Dendritic cell treated with granulocyte-macrophage colony-stimulating factor and Interleukin-4, amounts not matched to agents 40 ng/mL and 50 ng/mL, for 4 days (primary cell): ENCODE measurements at regions not wholly inside any gene's neighbourhood (a gene's known extent, or its start where the extent isn't known, plus 50 kb on each side); places are given as distances from the start of the nearest gene placed in this dataset.

Experiments
- H3K27ac Mint-ChIP-seq: one replicate; pipeline ENCODE4 v1.8.0; 2022; ENCODE audit warnings: mild to moderate bottlenecking, mixed read lengths
- H3K27me3 Mint-ChIP-seq: one replicate; pipeline ENCODE4 v1.8.0; 2022; ENCODE audit warnings: mild to moderate bottlenecking, mixed read lengths
- H3K36me3 Mint-ChIP-seq: one replicate; pipeline ENCODE4 v1.8.0; 2022; ENCODE audit warnings: low read depth, mixed read lengths
- H3K4me1 Mint-ChIP-seq: one replicate; pipeline ENCODE4 v1.8.0; 2022; ENCODE audit warnings: low read depth, mixed read lengths
- H3K4me3 Mint-ChIP-seq: one replicate; pipeline ENCODE4 v1.8.0; 2022; ENCODE audit warnings: mild to moderate bottlenecking, moderate library complexity, mixed read lengths
- H3K9me3 Mint-ChIP-seq: one replicate; pipeline ENCODE4 v1.8.0; 2022; ENCODE audit warnings: mixed read lengths
- intact Hi-C: fragments of 100-400 bp; cut with micrococcal nuclease; formaldehyde crosslinking; loops from one replicate; pipeline ENCODE4 v1.15.0; 2022

DNA sequence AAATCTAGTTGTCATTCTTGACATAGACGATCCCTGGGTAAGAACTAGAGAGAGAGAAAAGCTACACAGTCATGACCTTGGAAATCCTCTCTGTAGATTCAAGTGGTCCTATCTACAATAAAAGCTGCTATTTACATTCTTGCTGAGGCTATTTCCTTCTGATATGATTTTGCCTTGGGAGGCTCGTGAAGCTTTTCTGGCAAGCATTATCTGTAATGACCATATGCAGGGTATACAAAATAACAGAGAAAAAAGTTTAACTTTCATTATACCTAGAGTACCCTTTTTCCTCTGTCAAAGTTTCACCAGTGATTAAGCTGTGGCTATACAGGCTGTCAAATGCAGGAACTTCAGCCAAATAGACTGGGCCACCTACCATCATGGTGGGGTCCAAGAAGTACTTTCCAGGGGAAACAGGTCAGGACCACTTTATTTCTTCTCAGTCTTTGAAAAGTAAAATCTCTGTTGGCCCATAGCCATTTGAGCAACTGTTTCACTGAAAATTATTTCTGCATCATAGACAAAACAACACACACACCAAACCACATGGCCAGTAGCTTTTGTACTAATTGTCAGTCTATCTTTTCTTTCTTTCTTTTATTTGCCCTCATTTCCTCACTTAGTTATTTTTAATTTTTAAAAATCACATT is 677.0 kb upstream of the ID4 start:
- Mint-ChIP-seq H3K4me1 (no peaks in the 10 kb centered on the region), H3K4me3 (no peak overlapping the region), H3K27me3 (no peaks in the 10 kb centered on the region), H3K9me3 (peaks cover 9% of the 10 kb centered on the region), H3K27ac (no peak overlapping the region), H3K36me3 (no peaks in the 10 kb centered on the region)
- intact Hi-C loops = no loop called here

DNA sequence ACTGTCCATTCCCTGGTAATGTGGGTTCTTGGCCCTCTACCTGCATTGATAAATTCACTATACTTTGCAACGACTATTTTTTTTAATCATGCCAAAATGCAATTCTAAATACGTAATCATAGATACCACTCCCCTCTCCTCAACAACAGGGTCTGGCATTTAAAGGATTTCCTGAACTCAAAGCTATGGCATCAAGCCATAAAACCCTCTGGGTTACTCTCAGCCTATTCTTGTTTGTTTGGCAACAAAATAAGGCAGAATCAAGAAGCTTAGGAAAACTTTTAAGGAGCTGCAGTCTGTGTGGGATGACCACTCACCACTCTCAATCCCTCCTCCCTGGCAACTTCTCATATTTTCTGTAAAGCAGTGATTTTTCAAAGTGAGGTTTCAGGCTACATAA is 669.9 kb upstream of the ID4 start:
- H3K9me3 Mint-ChIP-seq = peaks cover 17% of the 10 kb centered on the region

DNA sequence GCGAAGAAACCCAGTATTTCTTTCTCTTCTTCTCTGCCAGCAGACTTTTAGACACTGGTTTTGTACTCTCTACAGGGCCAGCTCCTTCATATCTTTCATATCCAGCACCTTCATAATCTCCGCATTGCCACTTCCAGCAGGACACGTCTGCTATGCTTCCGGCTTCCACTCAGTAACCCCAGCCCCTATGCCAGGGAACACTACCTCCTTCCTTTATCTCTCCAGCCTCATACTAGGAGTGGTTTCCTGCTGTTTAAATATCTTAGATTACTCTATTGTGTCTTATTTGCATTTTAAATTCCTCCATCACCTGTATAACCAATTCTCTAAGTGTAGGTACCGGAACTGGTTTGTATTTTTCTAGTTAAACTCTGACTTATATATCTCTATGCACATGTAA is 667.8 kb upstream of the ID4 start:
- H3K27me3 Mint-ChIP-seq = no peaks in the 10 kb centered on the region
- H3K4me3 Mint-ChIP-seq = no peak overlapping the region
- no peak overlapping the region for H3K27ac Mint-ChIP-seq
- no peaks in the 10 kb centered on the region for H3K36me3 Mint-ChIP-seq
- H3K9me3 Mint-ChIP-seq = peaks cover 25% of the 10 kb centered on the region
- no peaks in the 10 kb centered on the region for H3K4me1 Mint-ChIP-seq
- intact Hi-C loops = no loop called here

More for the DNA sequence above, 669.9 kb upstream of the ID4 start:
- intact Hi-C loops = no loop called here
- Mint-ChIP-seq H3K27me3 (no peaks in the 10 kb centered on the region), H3K4me3 (no peak overlapping the region), H3K36me3 (no peaks in the 10 kb centered on the region), H3K4me1 (no peaks in the 10 kb centered on the region), H3K27ac (no peak overlapping the region)

DNA sequence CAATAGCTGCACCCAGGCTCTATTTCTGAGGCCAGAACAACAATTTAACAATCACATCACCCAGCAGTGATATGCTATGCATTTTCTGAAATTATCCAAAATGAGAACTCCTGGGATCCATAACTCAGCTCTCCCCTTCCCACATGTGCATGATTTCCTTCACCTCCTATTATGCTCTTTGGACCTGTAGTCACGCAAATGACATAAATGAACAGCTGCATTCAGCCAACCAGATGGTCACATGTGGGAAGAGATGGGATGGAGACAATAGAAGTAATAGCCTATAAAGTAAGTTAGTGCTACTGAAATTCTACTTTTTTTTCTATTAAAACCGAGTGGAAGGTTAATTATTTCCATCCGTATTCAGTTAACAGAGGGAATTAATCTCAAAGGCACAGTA is 662.1 kb upstream of the ID4 start:
- Mint-ChIP-seq H3K27me3 (no peaks in the 10 kb centered on the region), H3K36me3 (no peaks in the 10 kb centered on the region), H3K4me3 (no peak overlapping the region), H3K9me3 (peaks cover 52% of the 10 kb centered on the region), H3K27ac (no peak overlapping the region), H3K4me1 (no peaks in the 10 kb centered on the region)
- intact Hi-C loops = no loop called here

DNA sequence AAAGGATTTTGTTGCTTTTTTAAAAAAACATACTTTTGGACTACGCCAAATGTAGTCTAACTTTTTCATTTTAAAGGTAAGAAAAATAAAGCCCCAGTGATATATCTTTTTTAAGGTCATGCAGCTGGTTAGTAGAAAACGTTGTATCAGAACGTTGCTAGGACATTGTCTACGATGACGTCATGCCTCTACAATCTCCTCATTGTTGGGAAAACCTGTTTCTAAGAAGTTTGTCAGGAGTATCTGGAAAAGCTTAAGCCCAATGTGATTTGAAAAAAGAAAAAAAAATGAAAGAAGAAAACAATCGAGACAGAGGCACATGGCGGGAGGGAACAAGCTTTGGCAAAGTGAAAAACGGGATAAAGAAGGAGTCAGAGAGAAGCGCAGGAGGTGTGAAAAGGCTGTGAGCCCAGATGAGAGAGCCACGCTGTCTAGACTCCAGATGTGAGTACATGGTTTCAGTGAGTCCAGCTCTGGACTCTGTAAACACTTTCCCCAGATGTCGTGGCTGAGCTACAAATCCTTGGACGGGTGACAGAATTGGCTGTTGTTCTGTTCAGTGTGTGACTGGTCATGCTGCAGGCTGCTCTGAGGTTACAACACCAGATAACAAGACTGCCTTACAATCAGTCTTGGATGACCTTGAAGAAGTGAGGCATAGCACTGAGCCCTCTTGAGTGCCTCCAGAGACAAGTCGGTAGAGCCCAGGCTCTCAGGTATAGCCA is 656.7 kb upstream of the ID4 start:
- intact Hi-C loops = no loop called here
- Mint-ChIP-seq H3K27ac (no peak overlapping the region), H3K4me1 (no peaks in the 10 kb centered on the region), H3K27me3 (no peaks in the 10 kb centered on the region), H3K4me3 (no peak overlapping the region), H3K9me3 (peaks cover 70% of the 10 kb centered on the region), H3K36me3 (no peaks in the 10 kb centered on the region)

DNA sequence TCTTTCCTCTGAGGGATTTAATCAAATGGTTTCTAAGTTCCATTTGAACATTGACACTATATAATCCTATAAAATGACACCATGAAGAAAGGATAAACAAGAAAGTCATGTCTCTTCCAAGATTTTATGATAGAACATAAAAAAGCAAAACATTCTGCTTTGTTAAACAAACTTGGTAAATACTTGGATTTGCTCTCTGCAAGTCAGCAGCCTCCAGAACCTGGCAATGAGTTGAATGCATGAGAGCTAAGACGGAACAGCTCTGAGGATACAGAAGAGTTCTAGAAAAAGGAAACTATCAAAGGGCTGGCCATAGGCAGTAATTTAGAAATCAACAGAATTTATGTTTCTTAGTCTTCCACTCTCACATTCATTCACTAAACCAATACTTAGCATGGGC is 656.0 kb upstream of the ID4 start:
- H3K9me3 Mint-ChIP-seq = peaks cover 70% of the 10 kb centered on the region
- no peak overlapping the region for H3K27ac Mint-ChIP-seq
- H3K27me3 Mint-ChIP-seq = no peaks in the 10 kb centered on the region
- no peaks in the 10 kb centered on the region for H3K4me1 Mint-ChIP-seq
- intact Hi-C loops = no loop called here
- H3K4me3 Mint-ChIP-seq = no peak overlapping the region
- no peaks in the 10 kb centered on the region for H3K36me3 Mint-ChIP-seq

DNA sequence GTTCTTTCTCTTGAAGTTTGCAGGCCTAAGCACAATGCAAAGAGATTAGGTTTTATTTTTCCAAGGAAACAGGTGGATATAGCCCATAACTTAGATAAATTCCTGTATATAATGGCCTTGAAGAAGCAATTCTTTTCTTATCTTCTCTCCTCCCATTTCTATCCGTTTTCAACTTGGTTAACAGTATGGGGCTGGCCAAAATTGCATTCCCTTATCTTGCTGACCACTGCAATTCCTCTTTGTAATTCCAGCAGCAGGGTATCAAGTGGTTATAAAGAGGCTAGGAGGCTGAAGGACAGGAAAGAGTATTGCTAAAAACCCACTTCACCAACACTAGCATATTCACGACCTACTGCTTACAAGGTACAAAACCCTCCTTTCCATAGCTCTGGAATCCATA is 643.5 kb upstream of the ID4 start:
- peaks cover 43% of the 10 kb centered on the region for H3K9me3 Mint-ChIP-seq
- H3K4me3 Mint-ChIP-seq = no peak overlapping the region
- no peaks in the 10 kb centered on the region for H3K27me3 Mint-ChIP-seq
- no peak overlapping the region for H3K27ac Mint-ChIP-seq
- intact Hi-C loops = no loop called here
- H3K36me3 Mint-ChIP-seq = no peaks in the 10 kb centered on the region
- no peaks in the 10 kb centered on the region for H3K4me1 Mint-ChIP-seq

DNA sequence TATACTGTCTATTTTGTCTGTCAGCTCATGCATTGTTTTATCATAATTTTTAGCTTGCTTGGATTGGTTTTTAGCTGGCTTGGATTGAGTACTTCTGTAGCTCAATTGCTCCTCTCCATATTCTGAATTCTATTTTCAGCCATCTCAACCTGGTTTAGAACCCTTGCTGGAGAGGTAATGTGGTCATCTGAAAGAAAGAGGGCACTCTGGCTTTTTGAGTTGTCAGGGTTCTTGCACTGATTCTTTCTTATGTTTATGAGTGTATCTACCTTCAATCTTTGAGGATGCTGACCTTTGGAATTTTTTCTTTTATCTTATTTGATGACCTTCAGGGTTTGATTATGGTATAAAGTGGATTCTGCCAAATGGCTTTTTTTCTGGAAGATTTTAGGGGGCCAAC is 632.7 kb upstream of the ID4 start:
- H3K27ac Mint-ChIP-seq = no peak overlapping the region
- no peaks in the 10 kb centered on the region for H3K27me3 Mint-ChIP-seq
- intact Hi-C loops = no loop called here
- H3K36me3 Mint-ChIP-seq = no peaks in the 10 kb centered on the region
- no peaks in the 10 kb centered on the region for H3K4me1 Mint-ChIP-seq
- H3K4me3 Mint-ChIP-seq = no peak overlapping the region
- H3K9me3 Mint-ChIP-seq = peaks cover 32% of the 10 kb centered on the region

DNA sequence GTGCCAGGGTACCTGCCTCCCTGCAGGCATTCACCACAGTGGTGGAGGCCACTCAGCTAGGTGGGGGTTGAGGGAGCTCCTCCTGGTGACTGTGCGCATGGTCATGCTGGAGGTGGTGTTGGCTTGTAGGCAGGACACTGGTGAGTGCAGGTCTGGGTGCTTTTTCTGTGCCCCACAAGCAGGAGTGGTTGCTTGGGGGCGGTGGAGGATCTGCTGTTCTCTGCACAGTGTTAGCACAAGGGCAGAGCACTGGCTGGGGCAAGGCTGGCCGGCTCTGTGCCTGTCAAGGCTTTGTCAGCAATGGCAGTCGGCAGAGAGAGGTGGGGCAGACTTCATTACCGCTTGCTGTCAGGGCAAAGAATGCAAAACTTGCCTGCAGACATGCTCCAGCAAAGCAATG is 632.1 kb upstream of the ID4 start:
- Mint-ChIP-seq H3K36me3 (no peaks in the 10 kb centered on the region), H3K4me1 (no peaks in the 10 kb centered on the region), H3K9me3 (peaks cover 25% of the 10 kb centered on the region), H3K27me3 (no peaks in the 10 kb centered on the region), H3K4me3 (no peak overlapping the region), H3K27ac (no peak overlapping the region)
- intact Hi-C loops = no loop called here

DNA sequence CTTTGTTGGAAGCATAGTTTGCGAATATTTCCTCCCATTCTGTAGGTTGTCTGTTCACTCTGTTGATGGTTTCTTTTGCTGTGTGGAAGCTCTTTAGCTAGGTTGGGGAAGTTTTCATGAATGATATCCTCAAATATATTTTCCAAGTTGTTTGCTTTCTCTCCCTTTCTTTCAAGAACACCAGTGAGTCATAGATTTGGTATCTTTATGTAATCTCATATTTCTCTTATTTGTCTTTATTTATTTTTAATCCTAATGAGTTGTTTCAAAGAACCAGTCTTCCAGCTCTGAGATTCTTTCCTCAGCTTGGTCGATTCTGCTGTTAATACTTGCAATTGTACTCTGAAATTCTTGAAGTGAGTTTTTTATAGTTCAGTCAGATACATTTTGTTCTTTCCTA is 628.0 kb upstream of the ID4 start:
- Mint-ChIP-seq H3K27ac (no peak overlapping the region), H3K27me3 (no peaks in the 10 kb centered on the region), H3K36me3 (no peaks in the 10 kb centered on the region), H3K9me3 (peaks cover 12% of the 10 kb centered on the region), H3K4me1 (no peaks in the 10 kb centered on the region), H3K4me3 (no peak overlapping the region)
- intact Hi-C loops = no loop called here

DNA sequence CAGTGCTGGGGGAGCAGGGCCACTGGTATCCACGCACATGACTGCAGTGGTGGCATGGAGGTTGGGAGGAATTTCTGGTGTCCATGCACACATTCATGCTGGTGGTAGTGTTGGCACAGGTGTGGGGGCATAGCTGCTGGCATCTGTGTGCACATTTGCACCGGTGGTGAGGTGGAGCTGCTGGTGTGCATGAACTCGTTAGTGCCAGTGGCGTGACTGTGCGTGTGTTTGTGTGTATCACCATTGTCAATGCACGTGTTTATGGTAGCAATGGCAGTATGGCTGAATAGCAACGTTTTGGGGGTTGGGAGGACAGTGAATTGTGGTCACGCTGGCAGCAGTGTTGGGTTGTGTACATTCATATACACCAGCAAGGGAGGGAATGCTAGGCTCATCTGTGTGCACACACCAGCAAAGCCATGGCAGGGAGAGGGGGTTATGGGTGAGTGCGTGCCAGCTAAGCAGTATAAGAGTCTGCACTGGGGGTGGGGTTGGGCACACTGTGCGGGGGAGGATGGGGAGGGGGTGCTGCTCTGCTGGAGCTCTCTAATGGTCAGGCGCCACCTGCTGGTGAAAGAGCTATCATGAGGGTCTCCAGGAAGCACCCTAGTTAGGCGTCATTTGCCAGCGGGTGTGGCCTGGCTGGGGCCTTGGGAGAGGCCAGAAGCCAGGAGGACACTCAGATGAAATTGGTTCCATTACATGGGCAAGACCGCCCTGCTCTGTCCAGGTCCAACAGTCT is 626.1 kb upstream of the ID4 start:
- Mint-ChIP-seq H3K4me1 (no peaks in the 10 kb centered on the region), H3K4me3 (no peak overlapping the region), H3K27ac (no peak overlapping the region), H3K27me3 (no peaks in the 10 kb centered on the region), H3K9me3 (peaks cover 15% of the 10 kb centered on the region), H3K36me3 (no peaks in the 10 kb centered on the region)
- intact Hi-C loops = no loop called here

DNA sequence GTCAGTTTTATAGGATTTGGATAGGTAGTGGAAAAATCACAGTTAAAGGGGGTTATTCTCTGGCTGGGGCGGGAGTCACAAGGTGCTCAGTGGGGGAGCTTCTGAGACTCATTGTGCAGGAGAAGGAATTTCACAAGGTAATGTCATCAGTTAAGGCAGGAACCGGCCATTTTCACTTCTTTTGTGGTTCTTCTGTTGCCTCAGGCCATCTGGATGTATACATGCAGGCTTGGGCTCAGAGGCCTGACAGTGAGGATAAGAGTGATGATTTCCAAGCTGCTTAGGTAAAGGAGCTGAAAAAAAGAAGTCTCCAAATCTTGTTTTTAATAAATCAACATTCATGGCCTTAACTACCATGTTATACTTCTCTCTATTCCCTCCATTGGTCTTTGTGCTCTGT is 622.9 kb upstream of the ID4 start:
- Mint-ChIP-seq H3K9me3 (peaks cover 15% of the 10 kb centered on the region), H3K27me3 (no peaks in the 10 kb centered on the region), H3K27ac (no peak overlapping the region), H3K4me3 (no peak overlapping the region), H3K36me3 (no peaks in the 10 kb centered on the region), H3K4me1 (no peaks in the 10 kb centered on the region)
- intact Hi-C loops = no loop called here

DNA sequence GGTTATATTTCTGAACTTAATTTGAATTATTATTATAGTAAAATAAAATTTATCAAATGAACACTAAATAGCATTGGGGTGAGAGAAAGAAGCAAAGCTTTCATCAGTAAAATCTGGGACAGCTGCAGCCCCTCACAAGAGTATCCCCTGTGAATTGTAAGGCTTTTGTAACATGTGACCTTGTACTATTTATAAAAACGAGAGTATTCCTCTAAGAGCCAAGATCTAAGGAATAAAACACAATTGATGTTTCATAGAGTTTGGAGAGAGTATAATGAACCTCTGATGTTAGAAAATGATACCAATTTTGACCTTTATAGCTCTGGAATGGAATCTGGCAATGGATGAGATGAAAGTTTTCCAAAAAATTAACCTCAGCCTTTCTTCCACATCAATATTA is 617.2 kb upstream of the ID4 start:
- Mint-ChIP-seq H3K4me3 (no peak overlapping the region), H3K9me3 (peaks cover 37% of the 10 kb centered on the region), H3K27ac (no peak overlapping the region), H3K36me3 (no peaks in the 10 kb centered on the region), H3K4me1 (no peaks in the 10 kb centered on the region), H3K27me3 (no peaks in the 10 kb centered on the region)
- intact Hi-C loops = no loop called here

DNA sequence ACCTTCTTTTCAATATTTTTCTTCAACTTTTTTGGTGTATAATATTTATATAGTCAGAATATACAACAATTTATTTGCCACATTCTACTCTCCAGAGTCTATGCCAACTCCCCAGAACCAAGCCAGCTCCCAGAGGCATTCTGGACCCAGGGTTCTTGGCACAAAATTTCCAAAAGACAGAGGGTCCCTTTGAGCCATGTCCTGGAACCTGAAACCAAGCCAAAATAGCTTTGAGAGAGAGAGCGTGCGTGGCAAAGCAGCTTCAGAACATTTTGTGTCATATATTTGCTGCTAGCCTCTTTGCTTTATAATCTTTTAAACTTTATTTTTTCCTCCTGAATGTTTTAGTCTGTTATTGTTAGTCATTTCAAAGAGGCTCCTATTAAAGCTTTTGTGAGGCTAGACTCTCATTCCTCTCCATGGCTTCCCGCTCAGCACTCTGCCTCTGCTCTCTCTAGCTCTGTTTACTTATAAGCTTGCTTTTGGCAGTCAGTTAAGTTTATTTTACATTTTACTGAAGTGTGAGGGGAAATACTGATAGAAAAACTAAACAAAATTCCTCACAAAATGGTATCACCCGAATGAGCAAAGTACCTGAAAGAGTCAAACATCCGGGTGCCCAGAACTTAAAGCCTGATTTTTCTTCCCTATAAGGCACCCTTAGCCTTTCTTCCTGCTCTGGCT is 605.1 kb upstream of the ID4 start:
- intact Hi-C loops = no loop called here
- no peak overlapping the region for H3K27ac Mint-ChIP-seq
- H3K36me3 Mint-ChIP-seq = no peaks in the 10 kb centered on the region
- H3K4me1 Mint-ChIP-seq = no peaks in the 10 kb centered on the region
- no peak overlapping the region for H3K4me3 Mint-ChIP-seq
- H3K9me3 Mint-ChIP-seq = no peaks in the 10 kb centered on the region
- H3K27me3 Mint-ChIP-seq = no peaks in the 10 kb centered on the region
